GM21423 (cell line): ENCODE measurements at regions not wholly inside any gene's neighbourhood (a gene's known extent, or its start where the extent isn't known, plus 50 kb on each side); places are given as distances from the start of the nearest gene placed in this dataset.
A peak's percentile ranks its signal among the peaks of the same experiment; 100 is the strongest.
"Not testable (repeated sequence)": the region's sequence is repeated elsewhere in the genome, so short reads cannot be mapped to it uniquely, and the experiment has no call there.

Source experiments
- ATAC-seq: cut with Tn5 transposase; IDR thresholded peaks from one replicate; pipeline ENCODE4 v1.9.1; 2021; ENCODE audit warnings: mild to moderate bottlenecking, moderate library complexity; ENCODE audit not compliant: unreplicated experiment

DNA sequence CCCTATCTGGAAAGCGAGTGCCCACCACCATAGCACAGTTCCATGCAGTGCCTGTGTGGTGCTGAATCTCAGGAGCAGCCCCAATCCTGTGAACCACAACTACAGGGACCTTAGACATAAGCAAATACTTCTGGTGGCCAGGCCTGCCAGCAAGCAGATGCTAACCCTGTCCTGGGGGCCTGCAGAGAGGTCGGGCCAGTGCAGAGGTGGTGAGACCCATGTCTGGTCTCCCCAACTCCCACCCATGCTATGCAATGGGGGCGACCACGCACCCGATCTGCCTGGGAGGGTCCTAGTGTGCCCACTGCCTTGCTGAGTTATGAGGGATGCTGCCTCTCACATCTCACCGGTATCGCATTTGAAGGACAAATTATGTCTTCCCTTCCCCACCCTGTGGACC, 151.6 kb upstream of the ZNF337 start:
- no peak for ATAC-seq

- not testable (repeated sequence) for ATAC-seq
These were observed 148.0 kb upstream of the ZNF337 start for GRCh38 chr20:25844640-25845039.

- not testable (repeated sequence) for ATAC-seq
These were observed 116.9 kb upstream of the ZNF337 start for GRCh38 chr20:25813511-25813910.

- not testable (repeated sequence) for ATAC-seq
These were observed 101.7 kb upstream of the ZNF337 start for GRCh38 chr20:25798174-25798993.

GRCh38 chr20:25797062-25797461, 100.4 kb upstream of the ZNF337 start:
- not testable (repeated sequence) for ATAC-seq

DNA sequence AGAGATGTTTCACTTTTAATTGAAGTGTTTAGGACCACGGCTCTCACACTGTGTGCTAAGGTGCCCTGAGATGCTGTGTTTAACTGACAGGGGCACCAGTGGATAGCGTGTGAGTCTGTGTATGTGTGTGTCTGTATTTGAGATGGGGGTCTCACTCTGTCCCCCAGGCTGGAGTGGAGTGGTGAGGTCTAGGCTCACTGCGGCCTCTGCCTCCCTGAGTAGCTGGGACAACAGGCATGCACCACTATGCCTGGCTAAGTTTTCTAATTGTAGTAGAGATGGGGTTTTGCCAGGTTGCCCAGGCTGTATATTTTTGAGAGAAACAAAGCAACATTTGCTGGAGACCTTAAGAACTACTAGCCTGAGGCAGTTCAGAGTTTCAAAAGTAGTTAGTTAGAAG, 80.6 kb upstream of the ZNF337 start:
- not testable (repeated sequence) for ATAC-seq

DNA sequence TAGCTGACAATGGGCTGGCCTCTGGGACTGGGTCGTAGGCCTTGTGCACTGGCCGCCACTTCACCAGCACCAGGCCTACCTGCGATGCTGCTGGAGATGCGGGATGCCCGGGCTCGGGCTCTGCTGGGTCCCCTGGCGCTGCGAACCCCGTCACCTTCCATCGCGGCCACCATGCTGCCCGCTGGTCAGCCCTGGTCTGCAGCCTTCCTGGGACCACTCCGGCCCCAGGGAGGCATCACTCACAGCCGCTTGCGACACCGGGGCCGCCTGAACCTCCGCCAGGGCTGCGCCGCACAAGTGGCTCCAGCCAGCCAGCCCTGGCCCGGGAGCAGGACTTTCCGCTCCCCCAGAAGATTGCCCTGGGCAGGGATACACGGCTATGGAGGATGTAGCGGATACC, 78.1 kb upstream of the ZNF337 start:
- ATAC-seq, result not testable (repeated sequence)

DNA sequence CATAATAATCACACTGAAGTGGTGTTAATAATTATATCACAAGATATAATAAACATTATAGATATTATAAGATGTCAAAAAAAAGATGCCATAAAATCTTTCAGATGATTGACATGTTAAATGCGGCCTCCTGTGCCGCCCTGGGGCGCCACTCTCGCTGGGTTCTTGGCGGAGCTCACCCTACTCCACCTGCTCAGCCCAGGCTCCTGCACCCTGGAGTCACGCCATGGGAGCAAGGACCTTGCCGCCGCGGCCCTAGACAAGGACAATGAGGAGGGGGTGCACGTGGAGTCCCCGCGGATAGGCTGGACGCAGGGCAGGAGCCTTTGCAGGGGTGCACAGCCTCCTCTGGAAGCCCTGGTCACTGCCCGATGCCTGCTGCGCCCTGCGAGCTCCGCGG, 77.5 kb upstream of the ZNF337 start:
- not testable (repeated sequence) for ATAC-seq

GRCh38 chr20:25772437-25772836, 75.8 kb upstream of the ZNF337 start:
- not testable (repeated sequence) for ATAC-seq

DNA sequence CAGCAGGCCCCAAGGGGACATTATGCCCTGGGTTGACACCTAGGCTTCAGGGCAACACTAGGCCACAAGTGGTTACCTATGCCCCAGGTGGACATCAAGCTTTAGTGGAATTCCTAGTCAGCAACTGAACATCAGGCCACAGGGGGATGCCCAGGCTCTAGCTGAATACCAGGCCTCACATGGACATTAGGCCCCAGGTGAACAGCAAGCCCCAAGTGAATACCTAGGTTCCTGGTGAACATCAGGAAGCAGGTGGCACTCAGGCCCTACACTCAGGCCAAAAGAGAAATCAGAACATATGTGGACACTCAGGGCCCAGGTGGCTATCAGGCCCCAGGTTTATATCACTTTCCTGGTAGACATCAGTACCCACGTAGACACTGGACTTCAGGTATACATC, 75.2 kb upstream of the ZNF337 start:
- not testable (repeated sequence) for ATAC-seq

GRCh38 chr20:25761596-25761995, 64.9 kb upstream of the ZNF337 start:
- ATAC-seq, result no peak

DNA sequence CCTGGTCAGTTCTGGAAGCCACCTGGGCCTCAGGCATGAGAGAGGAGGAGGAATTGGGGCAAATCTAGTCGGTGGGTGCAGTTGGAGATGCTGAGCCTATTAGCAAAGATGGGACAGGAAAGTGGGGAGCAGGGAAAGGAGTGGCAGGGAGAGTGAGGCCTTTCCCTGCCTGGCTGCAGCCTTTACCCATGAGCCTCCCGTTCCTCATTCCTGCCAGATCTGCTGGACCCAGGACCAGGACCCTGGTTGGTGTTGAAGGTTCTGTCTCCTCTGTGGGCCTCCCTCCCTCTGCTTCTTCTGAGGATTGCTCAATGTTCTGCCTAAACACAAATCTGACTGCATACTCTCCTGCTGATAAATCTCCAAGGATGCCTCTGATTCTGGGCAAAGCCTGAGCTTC, 64.4 kb upstream of the ZNF337 start:
- not testable (repeated sequence) for ATAC-seq

DNA sequence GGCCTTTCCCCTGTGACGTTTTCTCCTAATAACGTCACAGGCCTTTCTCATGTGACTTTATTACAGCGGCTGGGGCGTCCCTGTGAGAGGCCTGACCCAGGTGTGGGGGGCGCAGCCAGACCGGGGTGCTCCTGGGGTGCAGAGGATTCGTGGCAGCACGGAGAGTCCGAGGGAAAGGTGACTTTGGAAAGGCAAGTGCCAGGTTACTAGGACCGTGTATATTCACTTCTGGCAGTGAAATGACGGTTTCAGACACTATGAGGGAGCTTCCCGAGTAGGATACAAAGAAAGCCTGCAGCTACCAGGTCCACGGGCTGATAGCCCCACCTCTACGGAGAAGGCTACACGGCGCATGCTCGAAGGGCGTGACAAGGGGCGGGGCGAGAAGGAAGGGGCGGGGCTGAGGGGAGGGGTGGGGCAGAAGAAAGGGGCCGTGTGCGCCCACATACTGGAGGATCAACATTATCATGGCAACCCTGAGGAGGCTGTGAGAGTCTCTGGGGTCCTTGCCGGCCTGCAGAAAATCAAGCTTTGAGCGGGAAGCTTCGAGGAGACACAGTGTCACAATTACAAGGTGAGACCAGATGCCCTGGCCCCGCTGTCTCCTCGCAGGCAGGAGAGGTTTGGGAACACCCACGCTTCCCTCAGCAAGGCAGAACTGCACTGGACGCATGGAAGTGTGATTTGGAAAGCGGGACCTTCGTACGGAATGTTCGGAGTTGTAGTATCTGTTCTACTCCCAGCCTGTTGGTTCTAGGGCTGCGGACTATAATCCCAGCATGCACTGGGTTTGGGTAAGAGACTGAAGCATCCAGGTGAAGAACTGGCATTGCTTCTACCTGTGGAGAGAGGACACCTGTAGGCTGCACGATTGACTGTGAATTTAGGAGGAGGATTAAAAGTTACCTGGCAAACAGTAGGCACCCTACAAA, 54.4 kb upstream of the ZNF337 start:
- ATAC-seq, result peak; percentile 83

GRCh38 chr20:25750220-25750764, 53.6 kb upstream of the ZNF337 start:
- ATAC-seq, result no peak

DNA sequence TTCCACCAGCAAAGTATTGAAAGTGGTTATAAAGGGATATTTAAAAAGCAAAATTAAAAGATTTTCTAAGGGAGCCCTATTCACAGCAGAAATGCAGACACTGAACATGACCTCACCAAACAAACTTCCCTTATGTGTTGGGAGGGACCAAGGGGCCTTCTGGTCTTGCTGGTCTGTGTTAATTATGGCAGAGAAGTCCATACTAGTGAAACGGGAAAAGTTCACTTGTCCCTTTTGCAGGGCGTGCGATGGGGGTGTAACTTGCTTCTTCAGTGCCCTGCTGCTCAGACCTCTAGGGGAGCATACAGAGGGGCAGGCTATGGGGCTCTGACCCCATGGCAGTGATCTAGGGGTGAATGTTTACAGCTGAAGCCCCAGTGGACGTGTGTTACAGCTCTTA, 53.0 kb upstream of the ZNF337 start:
- ATAC-seq, result no peak
